HCT116 (cell line): ENCODE measurements at regions not wholly inside any gene's neighbourhood (a gene's known extent, or its start where the extent isn't known, plus 50 kb on each side); places are given as distances from the start of the nearest gene placed in this dataset.

Source experiments
- CEBPB ChIP-seq: IDR thresholded peaks from 2 replicates; pipeline ENCODE4 v1.6.1; 2012; ENCODE audit warnings: low read depth
- CTCF ChIP-seq, 3 experiments: fragments of 200-600 bp in 1 of 3; sonication (generic) in 1 of 3; IDR thresholded peaks in 2 of 3; conservative IDR thresholded peaks in 1 of 3; 2 replicates each; pipeline ENCODE4 v1.5.1; 2012 to 2017; ENCODE audit warnings: low read depth in 2 of 3, low read length in 2 of 3, antibody characterized with exemption in 1 of 3, borderline replicate concordance in 1 of 3, control low read depth in 1 of 3, mild to moderate bottlenecking in 1 of 3, mixed read lengths in 1 of 3, mixed run types in 1 of 3, moderate library complexity in 1 of 3; ENCODE audit not compliant: insufficient read depth in 1 of 3
- EZH2 ChIP-seq: fragments of 200-600 bp; sonication (generic); IDR thresholded peaks from 2 replicates; pipeline ENCODE4 v1.6.1; 2017; ENCODE audit warnings: antibody characterized with exemption, mixed run types
- EZH2phosphoT487 ChIP-seq: fragments of 200-600 bp; IDR thresholded peaks from 2 replicates; pipeline ENCODE4 v1.6.1; 2018; ENCODE audit warnings: antibody characterized with exemption, borderline replicate concordance
- POLR2A ChIP-seq: IDR thresholded peaks from 2 replicates; pipeline ENCODE4 v1.7.0; 2011; ENCODE audit warnings: borderline replicate concordance; ENCODE audit not compliant: insufficient read depth, insufficient read length; ENCODE audit errors: extremely low read depth
- POLR2AphosphoS5 ChIP-seq: IDR thresholded peaks from 2 replicates; pipeline ENCODE4 v1.6.1; 2011; ENCODE audit warnings: mild to moderate bottlenecking, low read depth, low read length, moderate library complexity
- RAD21 ChIP-seq: IDR thresholded peaks from 2 replicates; pipeline ENCODE4 v1.6.1; 2012; ENCODE audit warnings: low read depth, mild to moderate bottlenecking
- SIN3A ChIP-seq: IDR thresholded peaks from 2 replicates; pipeline ENCODE4 v1.6.1; 2012; ENCODE audit warnings: low read depth
- SP1 ChIP-seq: IDR thresholded peaks from 2 replicates; pipeline ENCODE4 v1.6.1; 2012; ENCODE audit warnings: low read depth
- ZFX ChIP-seq: fragments of 450-650 bp; IDR thresholded peaks from 2 replicates; pipeline ENCODE4 v1.6.1; 2017
- ZNF274 ChIP-seq: fragments of 200-500 bp; sonication (Bioruptor generic); IDR thresholded peaks from 2 replicates; pipeline ENCODE4 v1.6.1; 2014; ENCODE audit warnings: mild to moderate bottlenecking, low read depth, low read length, inconsistent platforms
- TF ChIP-seq, protein P1 (sequence below): IDR thresholded peaks from 2 replicates; pipeline ENCODE4 v1.6.1; 2012
- TF ChIP-seq, protein P2 (sequence below): IDR thresholded peaks from 2 replicates; pipeline ENCODE4 v1.6.1; 2011; ENCODE audit warnings: mild to moderate bottlenecking, low read length, moderate library complexity; ENCODE audit not compliant: insufficient replicate concordance; ENCODE audit errors: extremely low read depth
- TF ChIP-seq, protein P3 (sequence below): IDR thresholded peaks from 2 replicates; pipeline ENCODE4 v1.6.1; 2012

GRCh38 chr5:38737976-38738375 lies 107.8 kb upstream of the OSMR start:
- TF ChIP-seq EZH2phosphoT487 (no peak), CTCF (IDR thresholded peaks at IDR 0.05 in 2 of 3, conservative IDR thresholded peaks at IDR 0.05 in 1 of 3; ENCODE audit: borderline replicate concordance in 1 of 3, insufficient read depth in 1 of 3, low read depth in 2 of 3, low read length in 2 of 3) (no peak), POLR2AphosphoS5 (no peak), POLR2A (no peak), RAD21 (no peak), CEBPB (no peak), ZNF274 (no peak), EZH2 (no peak), SP1 (no peak), ZFX (no peak), SIN3A (no peak)
- TF ChIP-seq, protein P1, sequence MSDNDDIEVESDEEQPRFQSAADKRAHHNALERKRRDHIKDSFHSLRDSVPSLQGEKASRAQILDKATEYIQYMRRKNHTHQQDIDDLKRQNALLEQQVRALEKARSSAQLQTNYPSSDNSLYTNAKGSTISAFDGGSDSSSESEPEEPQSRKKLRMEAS: no peak
- TF ChIP-seq, protein P2, sequence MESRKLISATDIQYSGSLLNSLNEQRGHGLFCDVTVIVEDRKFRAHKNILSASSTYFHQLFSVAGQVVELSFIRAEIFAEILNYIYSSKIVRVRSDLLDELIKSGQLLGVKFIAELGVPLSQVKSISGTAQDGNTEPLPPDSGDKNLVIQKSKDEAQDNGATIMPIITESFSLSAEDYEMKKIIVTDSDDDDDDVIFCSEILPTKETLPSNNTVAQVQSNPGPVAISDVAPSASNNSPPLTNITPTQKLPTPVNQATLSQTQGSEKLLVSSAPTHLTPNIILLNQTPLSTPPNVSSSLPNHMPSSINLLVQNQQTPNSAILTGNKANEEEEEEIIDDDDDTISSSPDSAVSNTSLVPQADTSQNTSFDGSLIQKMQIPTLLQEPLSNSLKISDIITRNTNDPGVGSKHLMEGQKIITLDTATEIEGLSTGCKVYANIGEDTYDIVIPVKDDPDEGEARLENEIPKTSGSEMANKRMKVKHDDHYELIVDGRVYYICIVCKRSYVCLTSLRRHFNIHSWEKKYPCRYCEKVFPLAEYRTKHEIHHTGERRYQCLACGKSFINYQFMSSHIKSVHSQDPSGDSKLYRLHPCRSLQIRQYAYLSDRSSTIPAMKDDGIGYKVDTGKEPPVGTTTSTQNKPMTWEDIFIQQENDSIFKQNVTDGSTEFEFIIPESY: no peak
- TF ChIP-seq, protein P3, sequence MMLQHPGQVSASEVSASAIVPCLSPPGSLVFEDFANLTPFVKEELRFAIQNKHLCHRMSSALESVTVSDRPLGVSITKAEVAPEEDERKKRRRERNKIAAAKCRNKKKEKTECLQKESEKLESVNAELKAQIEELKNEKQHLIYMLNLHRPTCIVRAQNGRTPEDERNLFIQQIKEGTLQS: no peak
